ENCODE measurements at regions not wholly inside any gene's neighbourhood (a gene's known extent, or its start where the extent isn't known, plus 50 kb on each side); places are given as distances from the start of the nearest gene placed in this dataset.

- no peak overlapping the region for H3K4ac ChIP-seq (ENCODE audit: low read depth, low read length)
- H3K9ac ChIP-seq (ENCODE audit: low read depth, low read length) = no peak overlapping the region
- no peak overlapping the region for H2AK5ac ChIP-seq (ENCODE audit: low read depth, low read length)
- H3K14ac ChIP-seq (replicated peaks; ENCODE audit: low read depth, low read length) = no peak overlapping the region
- H4K91ac ChIP-seq (ENCODE audit: insufficient read depth, low read depth, low read length) = no peak overlapping the region
- H3K4me3 ChIP-seq (ENCODE audit: insufficient read depth, low read depth, low read length) = no peak overlapping the region
- no peak overlapping the region for H2BK5ac ChIP-seq (ENCODE audit: low read depth, low read length, poor library complexity, severe bottlenecking)
- H3K4me2 ChIP-seq (ENCODE audit: low read depth, low read length) = no peak overlapping the region
- H3K23ac ChIP-seq (ENCODE audit: low read depth, low read length) = no peak overlapping the region
- H3K9me3 ChIP-seq (ENCODE audit: control insufficient read depth, insufficient read depth, low read length) = no peaks in the 10 kb centered on the region
- DNase-seq = no peak
- no CpG with 5 or more reads among the region's 1 CpG for WGBS, 2 experiments (ENCODE audit: extremely low coverage in 2 of 2, insufficient read length in 1 of 2)
- no peak overlapping the region for H4K8ac ChIP-seq (ENCODE audit: low read depth in 2 of 2, low read length in 2 of 2)
- H3K36me3 ChIP-seq (ENCODE audit: control insufficient read depth, insufficient read depth, low read length) = no peaks in the 10 kb centered on the region
- TF ChIP-seq NFE2L2 (IDR thresholded peaks at IDR 0.05; ENCODE audit: low read depth, low read length) (no peak), CEBPB (IDR thresholded peaks at IDR 0.05; ENCODE audit: low read depth, low read length) (no peak), FOS (IDR thresholded peaks at IDR 0.05; ENCODE audit: low read depth, low read length) (no peak), CTCF (conservative IDR thresholded peaks at IDR 0.05; ENCODE audit: low read depth, low read length) (no peak), MAFK (IDR thresholded peaks at IDR 0.05; ENCODE audit: low read depth, low read length) (no peak), MXI1 (IDR thresholded peaks at IDR 0.05; ENCODE audit: borderline replicate concordance, low read depth, low read length) (no peak), RCOR1 (IDR thresholded peaks at IDR 0.05; ENCODE audit: insufficient replicate concordance, low read length) (no peak), CHD1 (IDR thresholded peaks at IDR 0.05; ENCODE audit: low read depth, low read length) (no peak), POLR2A (IDR thresholded peaks at IDR 0.05; ENCODE audit: low read depth, low read length) (no peak), MAZ (IDR thresholded peaks at IDR 0.05; ENCODE audit: borderline replicate concordance, low read depth, low read length) (no peak), SMC3 (IDR thresholded peaks at IDR 0.05; ENCODE audit: low read depth, low read length) (no peak), RAD21 (IDR thresholded peaks at IDR 0.05; ENCODE audit: low read length) (no peak), ELK1 (IDR thresholded peaks at IDR 0.05; ENCODE audit: borderline replicate concordance, low read depth, low read length) (no peak), RFX5 (IDR thresholded peaks at IDR 0.05; ENCODE audit: low read depth, low read length) (no peak), BHLHE40 (IDR thresholded peaks at IDR 0.05; ENCODE audit: low read depth, low read length) (no peak)
- TF ChIP-seq, protein P1, sequence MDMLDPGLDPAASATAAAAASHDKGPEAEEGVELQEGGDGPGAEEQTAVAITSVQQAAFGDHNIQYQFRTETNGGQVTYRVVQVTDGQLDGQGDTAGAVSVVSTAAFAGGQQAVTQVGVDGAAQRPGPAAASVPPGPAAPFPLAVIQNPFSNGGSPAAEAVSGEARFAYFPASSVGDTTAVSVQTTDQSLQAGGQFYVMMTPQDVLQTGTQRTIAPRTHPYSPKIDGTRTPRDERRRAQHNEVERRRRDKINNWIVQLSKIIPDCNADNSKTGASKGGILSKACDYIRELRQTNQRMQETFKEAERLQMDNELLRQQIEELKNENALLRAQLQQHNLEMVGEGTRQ (IDR thresholded peaks at IDR 0.05; ENCODE audit: low read depth, low read length) = no peak
- no peak overlapping the region for H3K27ac ChIP-seq (ENCODE audit: insufficient read depth, low read length)
- no peak overlapping the region for H2AK9ac ChIP-seq (replicated peaks; ENCODE audit: low read depth, low read length, poor library complexity)
- no peak overlapping the region for H3K18ac ChIP-seq (ENCODE audit: low read depth, low read length)
- no peak overlapping the region for H2BK120ac ChIP-seq (ENCODE audit: low read depth, low read length)
- no peak overlapping the region for H3K56ac ChIP-seq (ENCODE audit: extremely low read depth, insufficient read depth, low read length)
- CTCF ChIA-PET = interaction anchor here (0.6 kb wide), 1 partner anchor 583 kb away, joined by 4 read pairs; no protein-coding TSS in a partner anchor
- H3K4me1 ChIP-seq (ENCODE audit: control insufficient read depth, insufficient read depth, low read length) = no peaks in the 10 kb centered on the region
- dilution Hi-C loops (cut with HindIII; ENCODE audit: low sequenced_read_pairs, unreplicated experiment) (no loop called here), intact Hi-C loops (cut with micrococcal nuclease) (loop anchor here (10.0 kb wide), 1 partner anchor 216 kb away; no protein-coding TSS in a partner anchor), in situ Hi-C loops (cut with MboI; ENCODE audit: low sequenced_read_pairs) (no loop called here)
- no peak overlapping the region for H4K5ac ChIP-seq (ENCODE audit: low read depth, low read length)
- no peak for ATAC-seq (ENCODE audit: low read depth)
- no peak overlapping the region for H2BK20ac ChIP-seq (ENCODE audit: low read depth, low read length)
- no TSS peak for BruUV-seq (replicated peaks)
- no peaks in the 10 kb centered on the region for H3K9me1 ChIP-seq (ENCODE audit: insufficient read depth, low read length)
- no peak overlapping the region for H2AFZ ChIP-seq (replicated peaks; ENCODE audit: low read length, poor library complexity)
- H3K27me3 ChIP-seq (ENCODE audit: control insufficient read depth, insufficient read depth, low read length) = no peaks in the 10 kb centered on the region
- H2BK15ac ChIP-seq (ENCODE audit: low read depth, low read length) = no peak overlapping the region
- no peaks in the 10 kb centered on the region for H4K20me1 ChIP-seq (ENCODE audit: insufficient read depth, low read length)
- POLR2A ChIA-PET (ENCODE audit: unreplicated experiment) = no interaction called here
- no peaks in the 10 kb centered on the region for H3K79me1 ChIP-seq (ENCODE audit: low read depth in 1 of 2, low read length in 2 of 2)
These were observed 84.6 kb upstream of the TBX18 start for GRCh38 chr6:84848960-84849359.

Data from IMR-90 (cell line).